Stimulated activated CD4-positive, alpha-beta T cell treated with anti-CD3 and anti-CD28 coated beads, Interleukin-1b, Interleukin-23, amount 100 ng/mL, for 4 hours (primary cell): ENCODE measurements at regions not wholly inside any gene's neighbourhood (a gene's known extent, or its start where the extent isn't known, plus 50 kb on each side); places are given as distances from the start of the nearest gene placed in this dataset.

Experiments used
- DNase-seq, 2 donors: peaks; one replicate each; pipeline ENCODE4 v3.0.0-alpha.2; 2020; ENCODE audit warnings: low read depth in 2 of 2

- no peak for DNase-seq
Measured at GRCh38 chr3:118036215-118036614, 998.4 kb downstream of the IGSF11 start.

- no peak for DNase-seq
Measured at GRCh38 chr3:118055381-118055780, 979.3 kb downstream of the IGSF11 start.

- no peak for DNase-seq
Measured at GRCh38 chr3:118057086-118057485, 977.6 kb downstream of the IGSF11 start.

GRCh38 chr3:118059096-118059495, 975.5 kb downstream of the IGSF11 start:
- no peak for DNase-seq

- no peak for DNase-seq
Measured at GRCh38 chr3:118067439-118067838, 967.2 kb downstream of the IGSF11 start.

GRCh38 chr3:118075873-118076272, 958.8 kb downstream of the IGSF11 start:
- DNase-seq: no peak

- no peak for DNase-seq
Measured at GRCh38 chr3:118077332-118077731, 957.3 kb downstream of the IGSF11 start.

- DNase-seq: no peak
Measured at GRCh38 chr3:118080889-118081288, 953.8 kb downstream of the IGSF11 start.

GRCh38 chr3:118088696-118089095, 946.0 kb downstream of the IGSF11 start:
- no peak for DNase-seq

GRCh38 chr3:118089563-118089962, 945.1 kb downstream of the IGSF11 start:
- no peak for DNase-seq

- DNase-seq: no peak
Measured at GRCh38 chr3:118097226-118097625, 937.4 kb downstream of the IGSF11 start.

- DNase-seq: no peak
Measured at GRCh38 chr3:118097660-118098059, 937.0 kb downstream of the IGSF11 start.

- DNase-seq: no peak
Measured at GRCh38 chr3:118098827-118099226, 935.8 kb downstream of the IGSF11 start.

- no peak for DNase-seq
Measured at GRCh38 chr3:118101891-118102290, 932.8 kb downstream of the IGSF11 start.

GRCh38 chr3:118102737-118103136, 931.9 kb downstream of the IGSF11 start:
- no peak for DNase-seq

- DNase-seq: no peak
Measured at GRCh38 chr3:118108201-118108600, 926.4 kb downstream of the IGSF11 start.

- no peak for DNase-seq
Measured at GRCh38 chr3:118108769-118109168, 925.9 kb downstream of the IGSF11 start.

- no peak for DNase-seq
Measured at GRCh38 chr3:118110211-118110610, 924.4 kb downstream of the IGSF11 start.

GRCh38 chr3:118116991-118117390, 917.7 kb downstream of the IGSF11 start:
- DNase-seq: no peak

- DNase-seq: no peak
Measured at GRCh38 chr3:118126751-118127150, 907.9 kb downstream of the IGSF11 start.

- DNase-seq: no peak
Measured at GRCh38 chr3:118127992-118128391, 906.7 kb downstream of the IGSF11 start.

GRCh38 chr3:118128886-118129285, 905.8 kb downstream of the IGSF11 start:
- no peak for DNase-seq

- DNase-seq: no peak
Measured at GRCh38 chr3:118137778-118138177, 896.9 kb downstream of the IGSF11 start.

GRCh38 chr3:118144919-118145318, 889.7 kb downstream of the IGSF11 start:
- DNase-seq: no peak
